ENCODE measurements at regions not wholly inside any gene's neighbourhood (a gene's known extent, or its start where the extent isn't known, plus 50 kb on each side); places are given as distances from the start of the nearest gene placed in this dataset.
"Not testable (repeated sequence)": the region's sequence is repeated elsewhere in the genome, so short reads cannot be mapped to it uniquely, and the experiment has no call there.

DNA sequence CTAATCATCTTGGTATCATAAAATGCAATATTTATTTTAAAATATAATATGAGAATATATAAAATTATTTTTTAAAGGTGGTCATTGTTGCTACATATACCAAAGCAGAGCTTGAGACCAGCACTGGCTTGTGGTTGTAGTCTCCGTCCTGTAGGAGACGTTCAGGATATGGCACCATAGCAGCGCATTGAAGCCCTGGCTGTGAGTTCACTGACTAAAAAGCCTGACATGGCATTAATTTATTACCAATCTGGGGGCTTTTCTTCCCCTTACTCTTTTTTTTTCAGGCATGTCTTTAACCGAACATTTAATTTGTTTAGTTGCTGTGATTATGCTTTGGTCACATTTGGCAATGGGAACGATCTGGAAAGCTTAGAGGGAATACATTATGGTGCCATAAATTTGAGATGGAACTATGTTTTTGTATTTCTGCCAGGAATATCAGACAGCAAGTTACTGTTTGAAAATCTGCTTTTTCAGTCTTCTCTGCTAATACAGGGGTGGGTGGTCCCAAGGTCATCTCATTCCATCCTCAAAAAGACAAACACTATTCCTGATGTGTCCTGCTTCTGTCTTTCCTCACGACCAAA is 108.5 kb downstream of the ZIC4 start:
- peaks cover 0 to 15% (median 1%) of the 10 kb centered on the region in 9 donors for H3K9me3 Mint-ChIP-seq
- no peak for ATAC-seq

DNA sequence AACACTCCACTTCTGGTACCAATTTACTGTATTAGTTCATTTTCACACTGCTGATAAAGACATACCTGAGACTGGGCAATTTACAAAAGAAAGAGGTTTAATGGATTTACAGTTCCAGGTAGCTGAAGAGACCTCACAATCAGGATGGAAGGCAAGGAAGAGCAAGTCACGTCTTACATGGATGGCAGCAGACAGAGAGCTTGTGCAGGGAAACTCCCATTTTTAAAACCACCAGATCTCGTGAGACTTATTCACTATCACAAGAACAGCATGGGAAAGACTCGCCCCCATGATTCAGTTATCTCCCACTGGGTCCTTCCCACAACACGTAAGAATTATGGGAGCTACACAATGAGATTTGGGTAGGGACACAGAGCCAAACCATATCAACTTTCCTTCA is 119.0 kb downstream of the ZIC4 start:
- ATAC-seq, POLR2A ChIA-PET, H3K4me1 Mint-ChIP-seq: not testable (repeated sequence)

More for the DNA sequence above, 108.5 kb downstream of the ZIC4 start:
- Mint-ChIP-seq H3K27me3 (peaks cover 0 to 4% (median 0%) of the 10 kb centered on the region in 5 donors), H3K4me3 (no peak overlapping the region), H3K4me1 (peaks cover 0 to 2% (median 0%) of the 10 kb centered on the region in 4 donors), H3K36me3 (no peaks in the 10 kb centered on the region), H3K27ac (no peak overlapping the region)
- DNase-seq = no peak
- POLR2A ChIA-PET = no interaction called here

DNA sequence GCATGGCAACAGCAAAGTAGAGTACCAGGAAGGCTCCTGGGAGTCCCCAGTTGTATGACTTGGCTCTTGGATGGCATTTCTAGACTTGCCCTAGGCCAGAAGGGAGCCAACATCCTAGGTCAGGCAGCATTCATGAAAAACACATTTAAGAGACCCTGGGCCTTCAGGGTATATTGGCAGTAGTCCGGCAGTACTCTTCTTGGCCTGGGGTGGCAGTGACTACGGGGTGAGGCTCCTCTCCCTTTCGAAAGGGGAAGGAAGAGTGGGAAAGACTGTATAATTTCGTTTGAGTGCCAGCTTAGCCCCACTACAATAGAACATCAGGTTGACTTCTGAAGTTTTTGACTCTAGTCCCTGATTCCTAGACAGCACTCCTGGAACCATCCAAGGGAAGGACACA is 136.4 kb downstream of the ZIC4 start:
- no peak for DNase-seq
- H3K9me3 Mint-ChIP-seq = peaks cover 7 to 24% (median 10%) of the 10 kb centered on the region in 9 donors
- no peak overlapping the region for H3K4me3 Mint-ChIP-seq
- POLR2A ChIA-PET = no interaction called here
- no peaks in the 10 kb centered on the region for H3K4me1 Mint-ChIP-seq
- H3K27ac Mint-ChIP-seq = no peak overlapping the region
- H3K27me3 Mint-ChIP-seq = no peaks in the 10 kb centered on the region
- no peaks in the 10 kb centered on the region for H3K36me3 Mint-ChIP-seq
- ATAC-seq = no peak

More for the DNA sequence above, 119.0 kb downstream of the ZIC4 start:
- H3K36me3 Mint-ChIP-seq, H3K27ac Mint-ChIP-seq, DNase-seq, H3K27me3 Mint-ChIP-seq, H3K9me3 Mint-ChIP-seq, H3K4me3 Mint-ChIP-seq: not testable (repeated sequence)

DNA sequence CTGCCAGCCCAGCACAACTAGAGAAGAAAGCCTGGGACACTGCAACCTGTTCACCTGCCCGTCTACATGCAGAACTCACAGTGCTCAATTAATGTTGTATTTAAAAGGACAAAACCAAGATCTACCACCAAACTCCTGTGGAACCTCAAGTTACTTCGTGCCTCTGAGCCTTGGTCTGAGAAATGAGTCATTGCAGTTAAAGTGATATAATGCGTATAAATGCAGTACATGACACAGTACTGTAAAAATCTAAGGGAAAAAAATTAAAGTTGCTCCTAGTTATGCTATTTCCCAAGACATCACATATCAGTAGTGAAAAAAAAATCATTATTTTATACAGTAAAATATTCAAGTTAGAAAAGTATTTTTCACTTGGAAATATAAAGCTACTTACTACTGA is 138.9 kb downstream of the ZIC4 start:
- DNase-seq (no peak), ATAC-seq (no peak)
- Mint-ChIP-seq H3K36me3 (no peaks in the 10 kb centered on the region), H3K27me3 (no peaks in the 10 kb centered on the region), H3K4me1 (no peaks in the 10 kb centered on the region), H3K27ac (no peak overlapping the region), H3K9me3 (peaks cover 5 to 19% (median 14%) of the 10 kb centered on the region in 9 donors), H3K4me3 (no peak overlapping the region)
- POLR2A ChIA-PET = no interaction called here

DNA sequence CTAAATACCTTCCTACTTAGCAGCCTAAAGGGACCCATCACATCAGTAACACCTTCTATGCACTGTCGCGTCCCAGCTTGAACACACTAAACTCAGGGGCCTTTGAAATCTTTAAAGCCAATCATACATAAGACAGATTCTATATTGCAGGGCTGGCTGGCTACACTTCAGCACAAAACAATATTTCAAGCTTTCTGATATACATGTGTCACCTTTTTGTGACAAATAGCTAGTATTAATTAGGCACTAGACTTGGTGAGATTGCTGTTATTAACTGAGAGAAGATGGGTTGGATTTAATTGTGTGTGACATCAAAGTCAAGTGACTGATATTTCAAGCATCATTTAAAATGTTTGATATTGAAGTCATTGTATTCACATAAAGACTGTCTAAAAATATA is 148.4 kb downstream of the ZIC4 start:
- ATAC-seq = no peak
- Mint-ChIP-seq H3K9me3 (peaks cover 0 to 12% (median 3%) of the 10 kb centered on the region in 9 donors), H3K27ac (no peak overlapping the region), H3K27me3 (no peaks in the 10 kb centered on the region), H3K4me3 (no peak overlapping the region), H3K4me1 (no peaks in the 10 kb centered on the region), H3K36me3 (no peaks in the 10 kb centered on the region)
- POLR2A ChIA-PET = no interaction called here
- DNase-seq = no peak

DNA sequence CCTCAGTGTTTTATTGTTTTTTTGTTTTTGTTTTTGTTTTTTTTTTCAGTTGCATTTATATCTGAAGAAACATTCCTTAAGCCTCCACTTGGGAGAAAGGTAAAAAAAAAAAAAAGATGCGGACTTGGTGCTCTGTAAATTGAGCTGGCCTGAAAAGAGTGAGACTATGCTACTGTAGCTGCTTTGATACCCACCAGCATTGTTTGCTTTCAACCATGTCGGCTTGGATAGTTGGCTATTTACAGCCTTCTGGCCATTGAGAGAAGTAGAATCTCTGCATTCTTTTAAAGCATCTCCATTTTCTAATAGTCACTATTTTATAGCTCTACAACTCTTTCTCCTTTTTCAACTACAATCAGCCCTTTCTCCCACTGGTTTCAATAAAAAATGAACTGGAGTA is 149.6 kb downstream of the ZIC4 start:
- H3K4me1 Mint-ChIP-seq = no peaks in the 10 kb centered on the region
- no peak overlapping the region for H3K27ac Mint-ChIP-seq
- peaks cover 0 to 12% (median 1%) of the 10 kb centered on the region in 9 donors for H3K9me3 Mint-ChIP-seq
- H3K36me3 Mint-ChIP-seq = no peaks in the 10 kb centered on the region
- DNase-seq (no peak), ATAC-seq (no peak)
- POLR2A ChIA-PET = no interaction called here
- no peak overlapping the region for H3K4me3 Mint-ChIP-seq
- H3K27me3 Mint-ChIP-seq = no peaks in the 10 kb centered on the region

DNA sequence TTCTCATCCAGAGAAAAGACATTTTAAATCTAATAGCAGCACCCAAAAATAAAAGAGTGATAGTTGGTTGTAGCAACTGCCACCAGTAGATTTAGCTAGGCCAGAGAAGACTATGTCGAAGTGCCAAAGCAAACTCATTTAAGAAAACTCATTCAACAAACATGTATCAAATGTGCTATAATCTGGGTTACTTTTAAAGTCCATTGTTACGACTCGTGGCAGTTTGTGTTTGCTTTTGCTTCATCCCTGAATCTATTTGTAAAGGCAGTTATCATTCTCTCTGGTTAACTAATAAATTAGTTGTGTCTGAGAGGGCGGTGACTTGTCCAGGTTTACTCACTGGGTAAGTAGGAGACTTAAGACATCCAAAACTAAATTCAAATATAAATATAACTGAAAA is 159.4 kb downstream of the ZIC4 start:
- Mint-ChIP-seq H3K27ac (no peak overlapping the region), H3K9me3 (peaks cover 0 to 20% (median 4%) of the 10 kb centered on the region in 9 donors), H3K27me3 (peaks cover 0 to 4% (median 0%) of the 10 kb centered on the region in 5 donors), H3K36me3 (no peaks in the 10 kb centered on the region), H3K4me1 (no peaks in the 10 kb centered on the region), H3K4me3 (no peak overlapping the region)
- ATAC-seq (no peak), DNase-seq (no peak)
- POLR2A ChIA-PET = no interaction called here

DNA sequence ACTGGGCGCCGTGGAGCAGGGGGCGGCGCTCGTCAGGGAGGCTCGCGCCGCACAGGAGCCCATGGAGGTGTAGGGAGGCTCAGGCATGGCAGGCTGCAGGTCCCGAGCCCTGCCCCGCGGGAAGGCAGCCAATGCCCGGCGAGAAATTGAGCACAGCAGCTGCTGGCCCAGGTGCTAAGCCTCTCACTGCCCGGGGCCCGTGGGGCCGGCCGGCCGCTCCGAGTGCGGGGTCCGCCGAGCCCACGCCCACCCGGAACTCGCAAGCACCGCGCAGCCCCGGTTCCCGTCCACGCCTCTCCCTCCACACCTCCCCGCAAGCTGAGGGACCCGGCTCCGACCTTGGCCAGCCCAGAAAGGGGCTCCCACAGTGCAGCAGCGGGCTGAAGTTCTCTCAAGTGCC is 160.7 kb downstream of the ZIC4 start:
- H3K27me3 Mint-ChIP-seq, H3K36me3 Mint-ChIP-seq, DNase-seq, POLR2A ChIA-PET, H3K27ac Mint-ChIP-seq, H3K9me3 Mint-ChIP-seq, H3K4me3 Mint-ChIP-seq, H3K4me1 Mint-ChIP-seq, ATAC-seq: not testable (repeated sequence)

DNA sequence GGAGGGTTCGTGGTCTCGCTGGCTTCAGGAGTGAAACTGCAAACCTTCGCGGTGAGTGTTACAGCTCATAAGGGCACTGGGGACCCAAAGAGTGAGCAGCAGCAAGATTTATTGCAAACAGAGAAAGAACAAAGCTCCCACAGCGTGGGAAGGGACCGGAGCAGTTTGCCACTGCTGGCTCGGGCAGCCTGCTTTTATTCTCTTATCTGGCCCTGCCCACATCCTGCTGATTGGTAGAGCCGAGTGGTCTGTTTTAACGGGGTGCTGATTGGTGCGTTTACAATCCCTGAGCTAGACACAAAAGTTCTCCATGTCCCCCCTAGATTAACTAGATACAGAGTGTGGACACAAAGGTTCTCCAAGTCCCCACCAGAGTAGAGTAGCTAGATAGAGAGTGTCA is 161.3 kb downstream of the ZIC4 start:
- H3K36me3 Mint-ChIP-seq, POLR2A ChIA-PET, H3K27me3 Mint-ChIP-seq, H3K9me3 Mint-ChIP-seq, H3K4me3 Mint-ChIP-seq, ATAC-seq, H3K4me1 Mint-ChIP-seq, DNase-seq: not testable (repeated sequence)
- peak overlapping the region in 1 of 10 donors; percentile 49 for H3K27ac Mint-ChIP-seq

DNA sequence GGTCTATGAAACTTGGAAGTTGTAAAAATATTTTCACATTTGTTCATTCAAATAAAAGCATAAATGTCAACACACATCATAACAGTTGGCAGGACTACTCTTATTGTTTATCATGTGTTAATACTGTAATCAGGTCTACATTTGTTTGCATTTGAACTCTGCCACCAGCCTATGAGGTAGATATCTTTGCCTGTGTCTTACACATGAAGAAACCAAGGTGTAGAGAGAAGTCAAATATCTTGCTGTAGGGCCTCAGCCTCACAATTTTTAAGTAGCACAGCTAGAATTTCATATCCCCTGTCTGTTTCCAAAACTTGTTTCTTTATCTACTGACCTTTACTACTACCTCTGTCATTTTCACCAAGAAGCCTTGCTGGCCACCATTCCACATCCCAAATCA is 161.9 kb downstream of the ZIC4 start:
- POLR2A ChIA-PET = no interaction called here
- no peak overlapping the region for H3K4me3 Mint-ChIP-seq
- H3K9me3 Mint-ChIP-seq = peaks cover 0 to 10% (median 4%) of the 10 kb centered on the region in 9 donors
- no peak overlapping the region for H3K27ac Mint-ChIP-seq
- peaks cover 0 to 4% (median 0%) of the 10 kb centered on the region in 5 donors for H3K27me3 Mint-ChIP-seq
- no peak for DNase-seq
- no peaks in the 10 kb centered on the region for H3K4me1 Mint-ChIP-seq
- no peak for ATAC-seq
- H3K36me3 Mint-ChIP-seq = no peaks in the 10 kb centered on the region

DNA sequence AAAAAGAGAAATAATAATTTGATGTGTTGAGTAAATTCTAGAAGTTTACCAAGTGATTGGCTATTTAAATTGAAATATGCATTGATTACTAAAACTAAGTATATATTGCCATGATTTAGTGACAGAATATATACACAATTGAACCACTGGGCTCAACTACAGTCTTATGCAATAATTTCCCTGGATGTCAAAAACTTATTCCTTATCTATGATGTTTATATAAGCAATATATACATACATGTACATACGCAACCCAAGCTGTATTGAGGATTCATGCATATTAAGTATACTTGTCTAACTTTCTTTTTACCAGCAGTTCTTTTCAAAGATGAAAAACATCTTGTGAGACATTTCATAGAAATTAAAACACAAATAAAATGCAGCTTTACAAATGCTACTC is 165.8 kb downstream of the ZIC4 start:
- no peak for ATAC-seq
- Mint-ChIP-seq H3K27ac (no peak overlapping the region), H3K27me3 (peaks cover 0 to 5% (median 0%) of the 10 kb centered on the region in 5 donors), H3K36me3 (no peaks in the 10 kb centered on the region), H3K9me3 (peaks cover 0 to 16% (median 5%) of the 10 kb centered on the region in 9 donors), H3K4me3 (no peak overlapping the region), H3K4me1 (no peaks in the 10 kb centered on the region)
- POLR2A ChIA-PET = no interaction called here
- no peak for DNase-seq

DNA sequence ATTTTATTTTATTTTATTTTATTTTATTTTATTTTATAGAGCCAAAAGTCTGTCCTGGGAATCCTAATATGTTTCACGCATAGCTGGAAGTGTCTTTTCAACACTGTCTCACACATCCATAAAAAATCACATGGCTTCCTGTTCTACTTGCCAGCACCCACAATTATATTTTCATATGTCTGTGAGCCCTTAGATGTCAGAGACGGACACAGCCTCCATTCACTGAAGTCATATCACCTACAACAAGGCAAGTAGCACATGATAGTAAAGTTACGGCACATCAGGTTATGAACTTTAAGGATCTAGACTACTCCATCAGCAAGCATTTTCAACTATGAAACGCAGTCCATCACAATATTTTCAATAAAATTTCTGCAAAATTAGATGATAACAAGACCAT is 168.4 kb downstream of the ZIC4 start:
- Mint-ChIP-seq H3K27me3 (peaks cover 0 to 8% (median 0%) of the 10 kb centered on the region in 5 donors), H3K27ac (no peak overlapping the region), H3K9me3 (peaks cover 0 to 16% (median 5%) of the 10 kb centered on the region in 9 donors), H3K4me1 (no peaks in the 10 kb centered on the region), H3K36me3 (no peaks in the 10 kb centered on the region), H3K4me3 (no peak overlapping the region)
- DNase-seq = no peak
- POLR2A ChIA-PET = no interaction called here
- ATAC-seq = no peak

DNA sequence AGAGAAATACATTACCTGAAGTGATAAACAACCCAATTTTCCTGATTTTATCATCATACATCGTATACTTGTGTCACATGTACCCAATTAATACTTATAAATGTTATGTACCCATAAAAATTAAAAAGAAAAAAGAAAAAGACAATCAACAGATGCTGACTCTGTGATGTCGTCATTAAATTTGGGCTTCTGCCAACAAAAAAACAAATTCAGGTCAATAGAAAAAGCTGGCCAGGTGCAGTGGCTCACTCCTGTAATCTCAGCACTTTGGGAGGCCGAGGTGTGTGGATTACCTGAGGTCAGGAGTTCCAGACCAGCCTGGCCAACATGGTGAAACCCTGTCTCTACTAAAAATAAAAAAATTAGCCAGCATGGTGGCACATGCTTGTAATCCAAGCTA is 174.4 kb downstream of the ZIC4 start:
- H3K27me3 Mint-ChIP-seq, POLR2A ChIA-PET, H3K27ac Mint-ChIP-seq, H3K4me3 Mint-ChIP-seq, H3K4me1 Mint-ChIP-seq, H3K36me3 Mint-ChIP-seq, ATAC-seq, DNase-seq: not testable (repeated sequence)
- peaks cover 0 to 18% (median 9%) of the 10 kb centered on the region in 9 donors for H3K9me3 Mint-ChIP-seq

DNA sequence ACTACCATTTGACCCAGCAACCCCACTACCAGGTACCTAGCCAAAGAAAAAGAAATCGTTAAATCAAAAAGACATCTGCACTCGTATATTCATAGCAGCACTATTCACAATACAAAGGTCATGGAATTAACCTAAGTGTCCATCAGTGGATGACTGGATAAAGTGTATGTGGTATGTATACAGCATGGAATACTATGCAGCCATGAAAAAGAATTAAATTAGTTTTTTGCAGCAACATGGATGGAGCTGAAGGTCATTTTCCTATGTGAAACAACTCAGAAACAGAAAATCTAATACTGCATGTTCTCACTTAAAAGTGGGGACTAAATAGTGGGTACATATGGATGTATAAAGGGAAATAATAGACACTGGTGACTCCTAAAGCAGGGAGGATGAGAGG is 175.2 kb downstream of the ZIC4 start:
- ATAC-seq (no peak), DNase-seq (no peak)
- Mint-ChIP-seq H3K4me3 (no peak overlapping the region), H3K27me3 (peaks cover 0 to 4% (median 0%) of the 10 kb centered on the region in 5 donors), H3K27ac (no peak overlapping the region), H3K36me3 (no peaks in the 10 kb centered on the region), H3K9me3 (peaks cover 0 to 13% (median 9%) of the 10 kb centered on the region in 9 donors), H3K4me1 (no peaks in the 10 kb centered on the region)
- POLR2A ChIA-PET = no interaction called here

Data from naive thymus-derived CD8-positive, alpha-beta T cell (primary cell).